CD14-positive monocyte (primary cell): ENCODE measurements at regions not wholly inside any gene's neighbourhood (a gene's known extent, or its start where the extent isn't known, plus 50 kb on each side); places are given as distances from the start of the nearest gene placed in this dataset.
A peak's percentile ranks its signal among the peaks of the same experiment; 100 is the strongest.

Experiments
- DNase-seq, 3 donors: peaks; one replicate each; pipeline ENCODE4 v3.0.0-alpha.2; 2011 to 2022
- H2AFZ ChIP-seq: 2 replicates; pipeline ENCODE4 v1.6.0; 2012; ENCODE audit warnings: mild to moderate bottlenecking, low read depth, low read length, inconsistent platforms; ENCODE audit not compliant: insufficient read depth, poor library complexity, severe bottlenecking
- H3K27ac ChIP-seq, 2 donors: 1 replicate in 1 of 2; 2 replicates in 1 of 2; pipeline ENCODE4 v1.5.1; 2012 to 2013; ENCODE audit warnings: low read length in 2 of 2, control low read depth in 1 of 2, inconsistent platforms in 1 of 2, low read depth in 1 of 2, mild to moderate bottlenecking in 1 of 2
- H3K27me3 ChIP-seq, 2 donors: one replicate each; pipeline versions ENCODE4 v1.6.0 to v1.6.1; 2011 to 2013; ENCODE audit warnings: low read length in 2 of 2; ENCODE audit not compliant: control insufficient read depth in 2 of 2, insufficient read depth in 2 of 2
- H3K36me3 ChIP-seq, 2 donors: replicated peaks in 1 of 2; 1 replicate in 1 of 2; 2 replicates in 1 of 2; pipeline versions ENCODE4 v1.5.1 to v1.6.1; 2012 to 2013; ENCODE audit warnings: low read length in 2 of 2, control low read depth in 1 of 2, inconsistent platforms in 1 of 2, mild to moderate bottlenecking in 1 of 2; ENCODE audit not compliant: insufficient read depth in 2 of 2, control insufficient read depth in 1 of 2
- H3K4me1 ChIP-seq, 2 donors: 1 replicate in 1 of 2; 2 replicates in 1 of 2; pipeline versions ENCODE4 v1.5.1 to v1.6.1; 2012 to 2013; ENCODE audit warnings: low read length in 2 of 2, control low read depth in 1 of 2, inconsistent platforms in 1 of 2, mild to moderate bottlenecking in 1 of 2, moderate library complexity in 1 of 2; ENCODE audit not compliant: insufficient read depth in 2 of 2, control insufficient read depth in 1 of 2
- H3K4me2 ChIP-seq: replicated peaks from 2 replicates; pipeline ENCODE3; 2012; ENCODE audit warnings: low read length, moderate library complexity, mild to moderate bottlenecking; ENCODE audit not compliant: poor library complexity, severe bottlenecking; ENCODE audit errors: extremely low read depth
- H3K4me3 ChIP-seq, 3 experiments: fragments of 200-600 bp in 1 of 3; sonication (generic) in 1 of 3; replicated peaks in 1 of 3; 1 replicate in 2 of 3; 2 replicates in 1 of 3; pipeline ENCODE4 v1.5.1; 2011 to 2013; ENCODE audit warnings: low read length in 3 of 3, mild to moderate bottlenecking in 3 of 3, control low read depth in 2 of 3, low read depth in 2 of 3, inconsistent platforms in 1 of 3, moderate library complexity in 1 of 3
- H3K79me2 ChIP-seq: 2 replicates; pipeline ENCODE4 v1.6.0; 2012; ENCODE audit warnings: mild to moderate bottlenecking, control low read depth, inconsistent platforms, low read length, moderate library complexity; ENCODE audit not compliant: insufficient read depth
- H3K9ac ChIP-seq: 2 replicates; pipeline ENCODE4 v1.6.0; 2017; ENCODE audit warnings: low read length, mild to moderate bottlenecking; ENCODE audit not compliant: insufficient read depth, poor library complexity, severe bottlenecking
- H3K9me3 ChIP-seq, 2 donors: replicated peaks in 1 of 2; 1 replicate in 1 of 2; 2 replicates in 1 of 2; pipeline versions ENCODE4 v1.5.1 to v1.6.1; 2012 to 2013; ENCODE audit warnings: low read length in 2 of 2, control low read depth in 1 of 2; ENCODE audit not compliant: control insufficient read depth in 1 of 2, insufficient read depth in 1 of 2
- H4K20me1 ChIP-seq: 2 replicates; pipeline ENCODE4 v1.6.0; 2012; ENCODE audit warnings: mild to moderate bottlenecking, low read length, control low read depth, moderate library complexity; ENCODE audit not compliant: insufficient read depth
- H3K27ac Mint-ChIP-seq, 7 donors: one replicate each; pipeline ENCODE4 v1.8.0; 2020; ENCODE audit warnings: mild to moderate bottlenecking in 7 of 7, mixed read lengths in 7 of 7, moderate library complexity in 6 of 7, inconsistent platforms in 2 of 7
- H3K27me3 Mint-ChIP-seq, 3 donors: one replicate each; pipeline ENCODE4 v1.8.0; 2021 to 2022; ENCODE audit warnings: low read depth in 3 of 3, mild to moderate bottlenecking in 3 of 3, mixed read lengths in 3 of 3, moderate library complexity in 3 of 3, inconsistent platforms in 1 of 3
- H3K36me3 Mint-ChIP-seq, 2 donors: one replicate each; pipeline ENCODE4 v1.8.0; 2020; ENCODE audit warnings: mixed read lengths in 2 of 2, inconsistent platforms in 1 of 2, mild to moderate bottlenecking in 1 of 2
- H3K4me1 Mint-ChIP-seq: one replicate; pipeline ENCODE4 v1.8.0; 2020; ENCODE audit warnings: mild to moderate bottlenecking, mixed read lengths
- H3K4me3 Mint-ChIP-seq, 2 donors: one replicate each; pipeline ENCODE4 v1.8.0; 2020; ENCODE audit warnings: mild to moderate bottlenecking in 2 of 2, mixed read lengths in 2 of 2, moderate library complexity in 1 of 2
- H3K9me3 Mint-ChIP-seq, 7 donors: one replicate each; pipeline ENCODE4 v1.8.0; 2020 to 2022; ENCODE audit warnings: mixed read lengths in 7 of 7, mild to moderate bottlenecking in 6 of 7, moderate library complexity in 6 of 7, inconsistent platforms in 2 of 7
- CTCF ChIP-seq: fragments of 200-600 bp; IDR thresholded peaks from one replicate; pipeline ENCODE4 v1.8.0; 2022; ENCODE audit warnings: antibody characterized with exemption, mild to moderate bottlenecking
- WGBS: methylation state at CpG from one replicate; pipeline ENCODE4 v1.1.5; 2013; ENCODE audit warnings: missing lambda C conversion rate; ENCODE audit not compliant: insufficient coverage; 5-methylcytosine and 5-hydroxymethylcytosine counted together
- intact Hi-C, 2 donors: fragments of 100-400 bp; cut with micrococcal nuclease; formaldehyde crosslinking; loops; one replicate each; pipeline versions ENCODE4 v1.15.0 to v1.15.1; 2023

- no peak overlapping the region for H3K27ac ChIP-seq
- peaks cover 28% of the 10 kb centered on the region for H3K4me1 Mint-ChIP-seq
- intact Hi-C loops, result no loop called here
- peaks cover 0 to 6% of the 10 kb centered on the region in 2 donors for H3K4me1 ChIP-seq
- H4K20me1 ChIP-seq, result no peaks in the 10 kb centered on the region
- no peak overlapping the region for H2AFZ ChIP-seq
- no peaks in the 10 kb centered on the region for H3K79me2 ChIP-seq
- WGBS, result no CpG with 5 or more reads among the region's 2 CpGs
- H3K27me3 ChIP-seq, result no peaks in the 10 kb centered on the region
- no peaks in the 10 kb centered on the region for H3K36me3 ChIP-seq
- peaks cover 0 to 7% of the 10 kb centered on the region in 2 donors for H3K36me3 Mint-ChIP-seq
- no peak overlapping the region for H3K9ac ChIP-seq
- no peak overlapping the region for H3K4me3 ChIP-seq
- DNase-seq, result no peak
- no peaks in the 10 kb centered on the region for H3K9me3 ChIP-seq
- no peak overlapping the region for H3K27ac Mint-ChIP-seq
- H3K4me2 ChIP-seq, result no peak overlapping the region
- no peaks in the 10 kb centered on the region for H3K27me3 Mint-ChIP-seq
- H3K4me3 Mint-ChIP-seq, result no peak overlapping the region
- H3K9me3 Mint-ChIP-seq, result no peaks in the 10 kb centered on the region
- TF ChIP-seq CTCF, result no peak
These were observed 173.5 kb downstream of the KDM5D start for GRCh38 chrY:19570999-19571398.

GRCh38 chrY:19567943-19568342, 176.6 kb downstream of the KDM5D start:
- no peaks in the 10 kb centered on the region for H3K27me3 Mint-ChIP-seq

More at GRCh38 chrY:19567943-19568342, 176.6 kb downstream of the KDM5D start:
- peak overlapping the region in 1 of 3 experiments; percentile 84 for H3K4me3 ChIP-seq
- H3K79me2 ChIP-seq, result no peaks in the 10 kb centered on the region
- H4K20me1 ChIP-seq, result no peaks in the 10 kb centered on the region
- intact Hi-C loops, result no loop called here
- H3K4me2 ChIP-seq, result no peak overlapping the region
- peak in 1 of 3 donors; percentile 9 for DNase-seq
- H3K27me3 ChIP-seq, result no peaks in the 10 kb centered on the region
- peak overlapping the region in 2 of 7 donors; percentile 88 to 95 for H3K27ac Mint-ChIP-seq
- H3K9me3 Mint-ChIP-seq, result no peaks in the 10 kb centered on the region
- no peak overlapping the region for H3K9ac ChIP-seq
- H3K4me1 ChIP-seq, result peaks cover 0 to 6% of the 10 kb centered on the region in 2 donors
- peak overlapping the region; percentile 97 for H3K4me3 Mint-ChIP-seq
- peak overlapping the region in 1 of 2 donors; percentile 87 for H3K27ac ChIP-seq
- no peaks in the 10 kb centered on the region for H3K36me3 ChIP-seq
- H2AFZ ChIP-seq, result no peak overlapping the region
- no peaks in the 10 kb centered on the region for H3K9me3 ChIP-seq
- peaks cover 28% of the 10 kb centered on the region for H3K4me1 Mint-ChIP-seq
- TF ChIP-seq CTCF, result no peak
- peaks cover 0 to 5% of the 10 kb centered on the region in 2 donors for H3K36me3 Mint-ChIP-seq
- 0% methylated on average over 1 of the region's 14 CpGs for WGBS
